HG03045 (cell line): ENCODE measurements at regions not wholly inside any gene's neighbourhood (a gene's known extent, or its start where the extent isn't known, plus 50 kb on each side); places are given as distances from the start of the nearest gene placed in this dataset.

Experiments
- ATAC-seq: cut with Tn5 transposase; IDR thresholded peaks from one replicate; pipeline ENCODE4 v1.9.1; 2021; ENCODE audit warnings: mild to moderate bottlenecking, moderate library complexity; ENCODE audit not compliant: unreplicated experiment

GRCh38 chr6:90918361-90918760 lies 331.5 kb upstream of the MAP3K7 start:
- no peak for ATAC-seq

- no peak for ATAC-seq
Observed at GRCh38 chr6:90917376-90917775, 330.5 kb upstream of the MAP3K7 start.

GRCh38 chr6:90916968-90917367 lies 330.1 kb upstream of the MAP3K7 start:
- ATAC-seq, result no peak

- no peak for ATAC-seq
Observed at GRCh38 chr6:90915224-90915915, 328.5 kb upstream of the MAP3K7 start.

GRCh38 chr6:90914312-90914711 lies 327.4 kb upstream of the MAP3K7 start:
- no peak for ATAC-seq

- ATAC-seq, result no peak
Observed at GRCh38 chr6:90913266-90913960, 326.5 kb upstream of the MAP3K7 start.

- no peak for ATAC-seq
Observed at GRCh38 chr6:90911642-90912041, 324.8 kb upstream of the MAP3K7 start.

GRCh38 chr6:90910893-90911292 lies 324.0 kb upstream of the MAP3K7 start:
- no peak for ATAC-seq

- ATAC-seq, result no peak
Observed at GRCh38 chr6:90907931-90908655, 321.2 kb upstream of the MAP3K7 start.

GRCh38 chr6:90905351-90905750 lies 318.5 kb upstream of the MAP3K7 start:
- no peak for ATAC-seq

GRCh38 chr6:90900034-90900433 lies 313.2 kb upstream of the MAP3K7 start:
- ATAC-seq, result no peak

GRCh38 chr6:90898763-90899162 lies 311.9 kb upstream of the MAP3K7 start:
- ATAC-seq, result no peak

GRCh38 chr6:90896075-90896547 lies 309.2 kb upstream of the MAP3K7 start:
- no peak for ATAC-seq

GRCh38 chr6:90895299-90896074 lies 308.6 kb upstream of the MAP3K7 start:
- ATAC-seq, result no peak

GRCh38 chr6:90894285-90895130 lies 307.6 kb upstream of the MAP3K7 start:
- ATAC-seq, result no peak

GRCh38 chr6:90893400-90893799 lies 306.5 kb upstream of the MAP3K7 start:
- ATAC-seq, result no peak

GRCh38 chr6:90892271-90892670 lies 305.4 kb upstream of the MAP3K7 start:
- no peak for ATAC-seq

- ATAC-seq, result no peak
Observed at GRCh38 chr6:90891355-90891754, 304.5 kb upstream of the MAP3K7 start.

GRCh38 chr6:90890683-90891330 lies 303.9 kb upstream of the MAP3K7 start:
- ATAC-seq, result no peak

- ATAC-seq, result no peak
Observed at GRCh38 chr6:90887764-90888163, 300.9 kb upstream of the MAP3K7 start.
